ENCODE measurements at regions not wholly inside any gene's neighbourhood (a gene's known extent, or its start where the extent isn't known, plus 50 kb on each side); places are given as distances from the start of the nearest gene placed in this dataset.

GRCh38 chr10:109774121-109774440 lies 149.2 kb downstream of the XPNPEP1 start:
- H3K9me3 ChIP-seq (ENCODE audit: low read length) = no peaks in the 10 kb centered on the region
- H3K4me3 ChIP-seq (ENCODE audit: low read depth, low read length, poor library complexity, severe bottlenecking) = no peak overlapping the region
- H4K20me1 ChIP-seq (ENCODE audit: insufficient read depth, low read length) = no peaks in the 10 kb centered on the region
- no TSS peak for BruUV-seq (replicated peaks)
- no peak for DNase-seq (ENCODE audit: low spot score)
- no peak overlapping the region for H2AFZ ChIP-seq (ENCODE audit: low read length)
- H3K36me3 ChIP-seq (ENCODE audit: insufficient read depth, low read length) = no peaks in the 10 kb centered on the region
- H3K9me2 ChIP-seq (ENCODE audit: insufficient read depth, low read length) = no peaks in the 10 kb centered on the region
- no peak overlapping the region for H3K4me2 ChIP-seq (ENCODE audit: low read length)
- H3K4me1 ChIP-seq (ENCODE audit: insufficient read depth, low read length, poor library complexity, severe bottlenecking) = no peaks in the 10 kb centered on the region
- intact Hi-C loops (cut with micrococcal nuclease; ENCODE audit: unreplicated experiment) = no loop called here
- POLR2A ChIA-PET = interaction anchor here (0.6 to 1.0 kb wide), 4 partner anchors 8 to 562 kb away, joined by 3 to 4 read pairs (median 3); no protein-coding TSS in a partner anchor
- CTCF ChIA-PET (ENCODE audit: unreplicated experiment) = interaction anchor here (0.5 to 1.0 kb wide), 2 partner anchors 274 to 900 kb away, joined by 4 read pairs; no protein-coding TSS in a partner anchor
- no peak overlapping the region for H3K27ac ChIP-seq (ENCODE audit: low read depth, low read length, poor library complexity, severe bottlenecking)
- no peak for TF ChIP-seq EZH2phosphoT487 (IDR thresholded peaks at IDR 0.05; ENCODE audit: borderline replicate concordance, low read depth, low read length)
- TF ChIP-seq CTCF (conservative IDR thresholded peaks at IDR 0.05; ENCODE audit: low read length) = 0 out of 2 replicates have a peak, but pooled peaks have one; percentile 50
- no peaks in the 10 kb centered on the region for H3K79me2 ChIP-seq (ENCODE audit: insufficient read depth, low read depth, low read length)

GRCh38 chr10:109773288-109774120 lies 149.8 kb downstream of the XPNPEP1 start:
- ChIA-PET CTCF (ENCODE audit: unreplicated experiment) (interaction anchor here (0.5 to 1.0 kb wide), 3 partner anchors 33 to 899 kb away, joined by 3 to 4 read pairs (median 4); no protein-coding TSS in a partner anchor), POLR2A (interaction anchor here (0.6 to 1.0 kb wide), 4 partner anchors 9 to 561 kb away, joined by 3 to 4 read pairs (median 3); no protein-coding TSS in a partner anchor)
- Histone ChIP-seq H3K4me3 (ENCODE audit: low read depth, low read length, poor library complexity, severe bottlenecking) (no peak overlapping the region), H4K20me1 (ENCODE audit: insufficient read depth, low read length) (no peaks in the 10 kb centered on the region), H3K4me1 (ENCODE audit: insufficient read depth, low read length, poor library complexity, severe bottlenecking) (no peaks in the 10 kb centered on the region), H3K27ac (ENCODE audit: low read depth, low read length, poor library complexity, severe bottlenecking) (no peak overlapping the region), H3K36me3 (ENCODE audit: insufficient read depth, low read length) (no peaks in the 10 kb centered on the region), H2AFZ (ENCODE audit: low read length) (no peak overlapping the region), H3K9me2 (ENCODE audit: insufficient read depth, low read length) (no peaks in the 10 kb centered on the region), H3K79me2 (ENCODE audit: insufficient read depth, low read depth, low read length) (no peaks in the 10 kb centered on the region), H3K9me3 (ENCODE audit: low read length) (no peaks in the 10 kb centered on the region), H3K4me2 (ENCODE audit: low read length) (no peak overlapping the region)
- DNase-seq (ENCODE audit: low spot score) = peak; percentile 31
- TF ChIP-seq EZH2phosphoT487 (IDR thresholded peaks at IDR 0.05; ENCODE audit: borderline replicate concordance, low read depth, low read length) = no peak
- peak; percentile 86 for TF ChIP-seq CTCF (conservative IDR thresholded peaks at IDR 0.05; ENCODE audit: low read length)
- BruUV-seq (replicated peaks) = no TSS peak
- intact Hi-C loops (cut with micrococcal nuclease; ENCODE audit: unreplicated experiment) = no loop called here

- POLR2A ChIA-PET = no interaction called here
- Histone ChIP-seq H3K4me3 (ENCODE audit: low read depth, low read length, poor library complexity, severe bottlenecking) (no peak overlapping the region), H3K9me2 (ENCODE audit: insufficient read depth, low read length) (no peaks in the 10 kb centered on the region), H3K27ac (ENCODE audit: low read depth, low read length, poor library complexity, severe bottlenecking) (no peak overlapping the region), H2AFZ (ENCODE audit: low read length) (no peak overlapping the region), H3K79me2 (ENCODE audit: insufficient read depth, low read depth, low read length) (no peaks in the 10 kb centered on the region), H4K20me1 (ENCODE audit: insufficient read depth, low read length) (no peaks in the 10 kb centered on the region), H3K36me3 (ENCODE audit: insufficient read depth, low read length) (no peaks in the 10 kb centered on the region), H3K4me1 (ENCODE audit: insufficient read depth, low read length, poor library complexity, severe bottlenecking) (no peaks in the 10 kb centered on the region), H3K9me3 (ENCODE audit: low read length) (no peaks in the 10 kb centered on the region), H3K4me2 (ENCODE audit: low read length) (no peak overlapping the region)
- TF ChIP-seq EZH2phosphoT487 (IDR thresholded peaks at IDR 0.05; ENCODE audit: borderline replicate concordance, low read depth, low read length) = no peak
- no peak for TF ChIP-seq CTCF (conservative IDR thresholded peaks at IDR 0.05; ENCODE audit: low read length)
- CTCF ChIA-PET (ENCODE audit: unreplicated experiment) = no interaction called here
- no TSS peak for BruUV-seq (replicated peaks)
- intact Hi-C loops (cut with micrococcal nuclease; ENCODE audit: unreplicated experiment) = no loop called here
- DNase-seq (ENCODE audit: low spot score) = no peak
These were observed 152.6 kb downstream of the XPNPEP1 start for GRCh38 chr10:109770663-109771062.

Measured in OCI-LY7 (cell line).